Vagina (tissue), 2 donors: ENCODE measurements at regions not wholly inside any gene's neighbourhood (a gene's known extent, or its start where the extent isn't known, plus 50 kb on each side); places are given as distances from the start of the nearest gene placed in this dataset.
A peak's percentile ranks its signal among the peaks of the same experiment; 100 is the strongest.
"Not testable (repeated sequence)": the region's sequence is repeated elsewhere in the genome, so short reads cannot be mapped to it uniquely, and the experiment has no call there.

Source experiments
- DNase-seq, 2 donors: peaks; one replicate each; pipeline ENCODE4 v3.0.0-alpha.2; 2017; ENCODE audit errors: extremely low spot score in 2 of 2
- H3K27ac ChIP-seq: fragments of 200-600 bp; sonication (generic); one replicate; pipeline ENCODE4 v1.5.1; 2019
- H3K27me3 ChIP-seq: fragments of 200-600 bp; sonication (generic); one replicate; pipeline ENCODE4 v1.5.1; 2019
- H3K36me3 ChIP-seq, 2 donors: fragments of 200-600 bp; sonication (generic); one replicate each; pipeline ENCODE4 v1.5.1; 2017 to 2019
- H3K4me1 ChIP-seq: fragments of 200-600 bp; sonication (generic); one replicate; pipeline ENCODE4 v1.5.1; 2019
- H3K4me3 ChIP-seq, 2 donors: fragments of 200-600 bp; sonication (generic); 1 replicate in 1 of 2; 2 replicates in 1 of 2; pipeline ENCODE4 v1.5.1; 2016 to 2019
- H3K9me3 ChIP-seq: fragments of 200-600 bp; sonication (generic); one replicate; pipeline ENCODE4 v1.5.1; 2019
- CTCF ChIP-seq, 3 experiments: fragments of 450-650 bp in 2 of 3; fragments of 200-600 bp in 1 of 3; sonication (generic) in 1 of 3; IDR thresholded peaks; one replicate each; pipeline ENCODE4 v1.5.1; 2017 to 2019; ENCODE audit warnings: antibody characterized with exemption in 3 of 3, mild to moderate bottlenecking in 2 of 3, moderate library complexity in 2 of 3
- POLR2A ChIP-seq, 2 donors: fragments of 450-650 bp; IDR thresholded peaks; one replicate each; pipeline ENCODE4 v1.6.1; 2017; ENCODE audit warnings: antibody characterized with exemption in 2 of 2, mild to moderate bottlenecking in 2 of 2, moderate library complexity in 2 of 2
- POLR2AphosphoS5 ChIP-seq, 2 donors: sonication (generic); formaldehyde crosslinking; IDR thresholded peaks; one replicate each; pipeline ENCODE4 v1.9.0; 2017; ENCODE audit warnings: antibody characterized with exemption in 2 of 2, mild to moderate bottlenecking in 2 of 2, low read depth in 1 of 2; ENCODE audit not compliant: insufficient read depth in 1 of 2
- intact Hi-C: fragments of 100-400 bp; cut with DNase I; formaldehyde crosslinking; loops from one replicate; pipeline ENCODE4 v1.15.1; 2023

- Histone ChIP-seq H3K27ac (no peak overlapping the region), H3K4me1 (no peaks in the 10 kb centered on the region), H3K4me3 (no peak overlapping the region), H3K27me3 (no peaks in the 10 kb centered on the region), H3K36me3 (no peaks in the 10 kb centered on the region), H3K9me3 (no peaks in the 10 kb centered on the region)
- peak in 2 of 3 experiments; percentile 22 to 62 for TF ChIP-seq CTCF (IDR thresholded peaks at IDR 0.05)
- no peak for TF ChIP-seq POLR2A (IDR thresholded peaks at IDR 0.05)
- TF ChIP-seq POLR2AphosphoS5 (IDR thresholded peaks at IDR 0.05; ENCODE audit: insufficient read depth in 1 of 2, low read depth in 1 of 2) = no peak
- no peak for DNase-seq
- intact Hi-C loops = no loop called here
Measured at GRCh38 chr1:176374967-176375569, 87.9 kb upstream of the PAPPA2 start.

DNA sequence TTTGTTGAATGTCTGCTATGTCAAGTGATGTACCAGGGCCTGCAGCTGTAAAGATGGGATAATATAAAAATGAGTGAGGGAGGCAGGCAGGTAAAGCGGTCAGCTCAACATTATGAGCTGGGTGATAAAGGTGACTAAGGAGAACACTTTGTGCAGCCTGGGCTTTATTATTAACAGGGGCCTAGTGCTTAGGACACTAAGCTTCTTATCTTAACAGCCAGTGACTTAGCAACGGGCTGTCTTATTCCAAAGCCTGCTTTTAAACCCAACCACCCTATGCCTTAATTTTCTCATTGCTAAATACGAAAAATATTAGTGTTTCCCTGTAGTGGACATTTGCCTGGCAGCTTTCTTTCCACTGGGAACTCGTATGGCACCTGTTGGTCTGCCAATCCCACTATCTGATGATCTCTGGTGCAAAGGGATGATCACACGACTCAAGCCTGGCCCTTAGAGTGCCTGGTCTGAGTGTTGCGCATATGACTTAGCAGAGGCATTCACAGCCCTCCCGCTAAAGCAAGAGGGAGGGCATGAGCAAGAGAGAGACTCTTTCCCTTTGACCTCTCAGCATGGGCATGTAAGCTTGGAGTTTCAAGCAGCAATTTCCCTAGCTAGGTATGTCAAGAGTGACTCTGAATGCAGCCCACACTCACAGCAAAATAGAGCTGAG lies 98.6 kb upstream of the PAPPA2 start:
- H3K4me1 ChIP-seq = no peaks in the 10 kb centered on the region
- no peak overlapping the region for H3K4me3 ChIP-seq
- no peaks in the 10 kb centered on the region for H3K9me3 ChIP-seq
- no peaks in the 10 kb centered on the region for H3K36me3 ChIP-seq
- DNase-seq = no peak
- no peak overlapping the region for H3K27ac ChIP-seq
- no peak for TF ChIP-seq POLR2AphosphoS5 (IDR thresholded peaks at IDR 0.05; ENCODE audit: insufficient read depth in 1 of 2, low read depth in 1 of 2)
- no peak for TF ChIP-seq CTCF (IDR thresholded peaks at IDR 0.05)
- no peak for TF ChIP-seq POLR2A (IDR thresholded peaks at IDR 0.05)
- intact Hi-C loops = no loop called here
- no peaks in the 10 kb centered on the region for H3K27me3 ChIP-seq

DNA sequence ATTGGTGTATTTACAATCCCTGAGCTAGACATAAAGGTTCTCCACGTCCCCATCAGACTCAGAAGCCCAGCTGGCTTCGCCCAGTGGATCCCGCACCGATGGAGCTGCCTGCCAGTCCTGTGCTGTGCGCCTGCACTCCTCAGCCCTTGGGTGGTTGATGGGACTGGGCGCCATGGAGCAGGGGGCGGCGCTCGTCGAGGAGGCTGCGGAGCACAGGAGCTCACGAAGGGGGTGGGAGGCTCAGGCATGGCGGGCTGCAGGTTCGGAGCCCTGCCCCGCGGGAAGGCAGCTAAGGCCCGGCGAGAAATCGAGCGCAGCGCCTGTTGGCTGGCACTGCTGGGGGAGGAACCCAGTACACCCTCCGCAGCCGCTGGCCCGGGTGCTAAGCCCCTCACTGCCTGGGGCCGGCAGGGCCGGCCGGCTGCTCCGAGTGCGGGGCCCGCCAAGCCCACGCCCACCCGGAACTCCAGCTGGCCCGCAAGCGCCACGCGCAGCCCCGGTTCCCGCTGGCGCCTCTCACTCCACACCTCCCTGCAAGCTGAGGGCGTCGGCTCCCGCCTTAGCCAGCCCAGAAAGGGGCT lies 113.8 kb upstream of the PAPPA2 start:
- intact Hi-C loops, H3K4me3 ChIP-seq, H3K9me3 ChIP-seq, H3K27me3 ChIP-seq, H3K4me1 ChIP-seq, H3K27ac ChIP-seq, DNase-seq, H3K36me3 ChIP-seq: not testable (repeated sequence)

- Histone ChIP-seq H3K9me3 (peaks cover 6% of the 10 kb centered on the region), H3K27me3 (no peaks in the 10 kb centered on the region), H3K27ac (no peak overlapping the region), H3K36me3 (no peaks in the 10 kb centered on the region), H3K4me3 (no peak overlapping the region), H3K4me1 (no peaks in the 10 kb centered on the region)
- TF ChIP-seq CTCF (IDR thresholded peaks at IDR 0.05) = no peak
- TF ChIP-seq POLR2A (IDR thresholded peaks at IDR 0.05) = no peak
- no peak for TF ChIP-seq POLR2AphosphoS5 (IDR thresholded peaks at IDR 0.05; ENCODE audit: insufficient read depth in 1 of 2, low read depth in 1 of 2)
- intact Hi-C loops = no loop called here
- DNase-seq = no peak
Measured at GRCh38 chr1:176341656-176342055, 121.3 kb upstream of the PAPPA2 start.

DNA sequence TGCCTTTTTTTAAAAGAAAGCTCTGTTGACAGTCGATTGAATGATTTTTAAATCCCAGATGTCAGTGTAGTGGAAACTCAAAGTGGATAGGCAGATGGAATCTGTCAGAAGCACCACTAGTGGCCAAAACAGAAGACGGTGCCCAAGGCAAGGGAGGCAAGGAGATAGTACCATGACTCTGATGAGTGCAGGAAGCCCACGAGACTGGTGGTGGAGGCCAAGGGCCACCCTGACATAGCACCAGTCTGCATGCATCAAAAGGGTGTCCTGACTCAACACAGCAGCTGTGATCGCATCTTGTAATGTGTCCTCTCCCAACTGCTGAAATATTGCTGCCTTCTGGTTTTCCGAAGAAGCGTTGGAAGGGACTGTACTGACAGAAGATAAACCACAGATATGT lies 124.1 kb upstream of the PAPPA2 start:
- DNase-seq = no peak
- no peak for TF ChIP-seq CTCF (IDR thresholded peaks at IDR 0.05)
- no peak for TF ChIP-seq POLR2AphosphoS5 (IDR thresholded peaks at IDR 0.05; ENCODE audit: insufficient read depth in 1 of 2, low read depth in 1 of 2)
- TF ChIP-seq POLR2A (IDR thresholded peaks at IDR 0.05) = no peak
- Histone ChIP-seq H3K9me3 (no peaks in the 10 kb centered on the region), H3K27me3 (no peaks in the 10 kb centered on the region), H3K27ac (no peak overlapping the region), H3K36me3 (no peaks in the 10 kb centered on the region), H3K4me1 (no peaks in the 10 kb centered on the region), H3K4me3 (no peak overlapping the region)
- intact Hi-C loops = no loop called here
